Mucosa of rectum (tissue), 2 donors: ENCODE measurements at regions not wholly inside any gene's neighbourhood (a gene's known extent, or its start where the extent isn't known, plus 50 kb on each side); places are given as distances from the start of the nearest gene placed in this dataset.

ENCODE experiments used
- H3K27ac ChIP-seq, 2 donors: one replicate each; pipeline ENCODE4 v1.7.0; 2013; ENCODE audit warnings: inconsistent platforms in 2 of 2, low read depth in 2 of 2, low read length in 2 of 2
- H3K27me3 ChIP-seq, 2 donors: one replicate each; pipeline ENCODE4 v1.7.0; 2013; ENCODE audit warnings: low read length in 2 of 2; ENCODE audit not compliant: control insufficient read depth in 2 of 2, insufficient read depth in 2 of 2
- H3K36me3 ChIP-seq, 2 donors: one replicate each; pipeline ENCODE4 v1.7.0; 2013; ENCODE audit warnings: low read length in 2 of 2; ENCODE audit not compliant: control insufficient read depth in 2 of 2, insufficient read depth in 2 of 2
- H3K4me1 ChIP-seq, 2 donors: one replicate each; pipeline ENCODE4 v1.7.0; 2013; ENCODE audit warnings: low read length in 2 of 2, mild to moderate bottlenecking in 1 of 2; ENCODE audit not compliant: control insufficient read depth in 2 of 2, insufficient read depth in 2 of 2
- H3K4me3 ChIP-seq, 2 donors: one replicate each; pipeline ENCODE4 v1.7.0; 2013; ENCODE audit warnings: low read length in 2 of 2
- H3K9ac ChIP-seq, 2 donors: one replicate each; pipeline ENCODE4 v1.7.0; 2013; ENCODE audit warnings: low read length in 2 of 2, low read depth in 1 of 2, mild to moderate bottlenecking in 1 of 2
- H3K9me3 ChIP-seq, 2 donors: one replicate each; pipeline ENCODE4 v1.7.0; 2013; ENCODE audit warnings: low read length in 2 of 2; ENCODE audit not compliant: control insufficient read depth in 2 of 2
- donor health status: healthy.
- donor health status: Normal muscosa, but diverticular disease.

- Histone ChIP-seq H3K4me3 (no peak overlapping the region), H3K9ac (no peak overlapping the region), H3K27ac (no peak overlapping the region), H3K4me1 (no peaks in the 10 kb centered on the region), H3K36me3 (no peaks in the 10 kb centered on the region), H3K27me3 (no peaks in the 10 kb centered on the region), H3K9me3 (no peaks in the 10 kb centered on the region)
Observed at GRCh38 chr1:218895064-218895587, 278.6 kb upstream of the LYPLAL1 start.

GRCh38 chr1:218896202-218896601, 277.5 kb upstream of the LYPLAL1 start:
- no peak overlapping the region for H3K4me3 ChIP-seq
- H3K27ac ChIP-seq = no peak overlapping the region

GRCh38 chr1:218898921-218899320, 274.8 kb upstream of the LYPLAL1 start:
- Histone ChIP-seq H3K4me3 (no peak overlapping the region), H3K9me3 (no peaks in the 10 kb centered on the region), H3K4me1 (no peaks in the 10 kb centered on the region), H3K27ac (no peak overlapping the region), H3K9ac (no peak overlapping the region), H3K27me3 (no peaks in the 10 kb centered on the region), H3K36me3 (no peaks in the 10 kb centered on the region)

More at GRCh38 chr1:218896202-218896601, 277.5 kb upstream of the LYPLAL1 start:
- no peaks in the 10 kb centered on the region for H3K9me3 ChIP-seq
- no peaks in the 10 kb centered on the region for H3K27me3 ChIP-seq
- H3K4me1 ChIP-seq = no peaks in the 10 kb centered on the region
- H3K9ac ChIP-seq = no peak overlapping the region
- no peaks in the 10 kb centered on the region for H3K36me3 ChIP-seq

GRCh38 chr1:218900615-218901014, 273.1 kb upstream of the LYPLAL1 start:
- Histone ChIP-seq H3K4me1 (no peaks in the 10 kb centered on the region), H3K27me3 (no peaks in the 10 kb centered on the region), H3K27ac (no peak overlapping the region), H3K9me3 (no peaks in the 10 kb centered on the region), H3K36me3 (no peaks in the 10 kb centered on the region), H3K4me3 (no peak overlapping the region), H3K9ac (no peak overlapping the region)

- H3K9ac ChIP-seq = no peak overlapping the region
- H3K27me3 ChIP-seq = no peaks in the 10 kb centered on the region
- no peak overlapping the region for H3K27ac ChIP-seq
- H3K36me3 ChIP-seq = no peaks in the 10 kb centered on the region
- H3K4me1 ChIP-seq = no peaks in the 10 kb centered on the region
- no peaks in the 10 kb centered on the region for H3K9me3 ChIP-seq
- no peak overlapping the region for H3K4me3 ChIP-seq
Observed at GRCh38 chr1:218904416-218904815, 269.3 kb upstream of the LYPLAL1 start.

GRCh38 chr1:218916720-218917119, 257.0 kb upstream of the LYPLAL1 start:
- no peak overlapping the region for H3K4me3 ChIP-seq
- H3K27me3 ChIP-seq = no peaks in the 10 kb centered on the region
- H3K9ac ChIP-seq = no peak overlapping the region
- H3K36me3 ChIP-seq = no peaks in the 10 kb centered on the region
- no peaks in the 10 kb centered on the region for H3K9me3 ChIP-seq
- H3K4me1 ChIP-seq = no peaks in the 10 kb centered on the region
- H3K27ac ChIP-seq = no peak overlapping the region

GRCh38 chr1:218917656-218918055, 256.0 kb upstream of the LYPLAL1 start:
- no peaks in the 10 kb centered on the region for H3K36me3 ChIP-seq
- H3K9me3 ChIP-seq = no peaks in the 10 kb centered on the region
- no peak overlapping the region for H3K27ac ChIP-seq
- no peaks in the 10 kb centered on the region for H3K4me1 ChIP-seq
- no peaks in the 10 kb centered on the region for H3K27me3 ChIP-seq
- no peak overlapping the region for H3K9ac ChIP-seq
- H3K4me3 ChIP-seq = no peak overlapping the region

GRCh38 chr1:218925777-218926176, 247.9 kb upstream of the LYPLAL1 start:
- Histone ChIP-seq H3K36me3 (no peaks in the 10 kb centered on the region), H3K4me3 (no peak overlapping the region), H3K9me3 (no peaks in the 10 kb centered on the region), H3K9ac (no peak overlapping the region), H3K27ac (no peak overlapping the region), H3K4me1 (no peaks in the 10 kb centered on the region), H3K27me3 (no peaks in the 10 kb centered on the region)

- no peak overlapping the region for H3K27ac ChIP-seq
- H3K4me1 ChIP-seq = no peaks in the 10 kb centered on the region
- H3K27me3 ChIP-seq = no peaks in the 10 kb centered on the region
- no peaks in the 10 kb centered on the region for H3K36me3 ChIP-seq
- no peak overlapping the region for H3K4me3 ChIP-seq
- H3K9ac ChIP-seq = no peak overlapping the region
- H3K9me3 ChIP-seq = no peaks in the 10 kb centered on the region
Observed at GRCh38 chr1:218926631-218927030, 247.0 kb upstream of the LYPLAL1 start.

GRCh38 chr1:218930000-218930399, 243.7 kb upstream of the LYPLAL1 start:
- Histone ChIP-seq H3K9me3 (no peaks in the 10 kb centered on the region), H3K27ac (no peak overlapping the region), H3K36me3 (no peaks in the 10 kb centered on the region), H3K27me3 (no peaks in the 10 kb centered on the region), H3K4me3 (no peak overlapping the region), H3K4me1 (no peaks in the 10 kb centered on the region), H3K9ac (no peak overlapping the region)
